RWPE1 (cell line): ENCODE measurements at regions not wholly inside any gene's neighbourhood (a gene's known extent, or its start where the extent isn't known, plus 50 kb on each side); places are given as distances from the start of the nearest gene placed in this dataset.

Source experiments
- CTCF ChIA-PET: fragments of 350-600 bp; sonication (Branson Sonifier 250); formaldehyde crosslinking; extraction: SDS; loops from one replicate; lab custom pipeline; 2021; lab: Yijun Ruan, JAX
- POLR2A ChIA-PET: fragments of 400-600 bp; formaldehyde crosslinking; extraction: SDS; loops from one replicate; lab custom pipeline; 2020; ENCODE audit warnings: antibody characterized with exemption; ENCODE audit not compliant: low non-redundant PET; lab: Yijun Ruan, JAX
- DNase-seq: peaks from one replicate; pipeline ENCODE4 v3.0.0; 2012; ENCODE audit warnings: low spot score
- H3K27ac ChIP-seq: fragments of 450-650 bp; 2 replicates; pipeline ENCODE4 v1.5.1; 2017
- TF ChIP-seq, protein P1 (sequence below): fragments of 450-650 bp; conservative IDR thresholded peaks from 2 replicates; pipeline ENCODE4 v1.5.1; 2017; ENCODE audit warnings: low read depth, mild to moderate bottlenecking

DNA sequence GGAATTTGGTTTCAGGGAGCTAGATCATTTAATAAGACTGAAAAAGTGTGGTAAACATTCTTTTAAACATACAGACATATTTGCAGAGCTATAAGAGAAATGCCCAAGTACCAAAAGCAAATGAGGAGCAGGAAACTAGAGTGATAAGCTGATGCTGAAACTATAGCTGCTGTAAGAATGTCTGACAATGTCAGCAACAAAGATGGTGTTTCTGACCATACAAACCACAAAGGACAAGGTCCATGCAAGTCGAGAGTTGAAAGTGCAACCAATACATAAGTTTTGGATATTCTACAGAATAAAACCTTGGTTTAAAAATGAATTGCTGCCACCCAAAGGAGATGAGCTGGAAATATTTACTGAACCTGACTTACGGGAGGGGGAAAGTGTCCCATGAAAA, 610.2 kb downstream of the TBL1XR1 start:
- H3K27ac ChIP-seq, result no peak overlapping the region
- DNase-seq, result no peak
- ChIA-PET POLR2A (no interaction called here), CTCF (interaction anchor here (0.7 kb wide), 1 partner anchor 1292 kb away, joined by 3 read pairs; no protein-coding TSS in a partner anchor)
- TF ChIP-seq, protein P1, sequence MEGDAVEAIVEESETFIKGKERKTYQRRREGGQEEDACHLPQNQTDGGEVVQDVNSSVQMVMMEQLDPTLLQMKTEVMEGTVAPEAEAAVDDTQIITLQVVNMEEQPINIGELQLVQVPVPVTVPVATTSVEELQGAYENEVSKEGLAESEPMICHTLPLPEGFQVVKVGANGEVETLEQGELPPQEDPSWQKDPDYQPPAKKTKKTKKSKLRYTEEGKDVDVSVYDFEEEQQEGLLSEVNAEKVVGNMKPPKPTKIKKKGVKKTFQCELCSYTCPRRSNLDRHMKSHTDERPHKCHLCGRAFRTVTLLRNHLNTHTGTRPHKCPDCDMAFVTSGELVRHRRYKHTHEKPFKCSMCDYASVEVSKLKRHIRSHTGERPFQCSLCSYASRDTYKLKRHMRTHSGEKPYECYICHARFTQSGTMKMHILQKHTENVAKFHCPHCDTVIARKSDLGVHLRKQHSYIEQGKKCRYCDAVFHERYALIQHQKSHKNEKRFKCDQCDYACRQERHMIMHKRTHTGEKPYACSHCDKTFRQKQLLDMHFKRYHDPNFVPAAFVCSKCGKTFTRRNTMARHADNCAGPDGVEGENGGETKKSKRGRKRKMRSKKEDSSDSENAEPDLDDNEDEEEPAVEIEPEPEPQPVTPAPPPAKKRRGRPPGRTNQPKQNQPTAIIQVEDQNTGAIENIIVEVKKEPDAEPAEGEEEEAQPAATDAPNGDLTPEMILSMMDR, result no peak

DNA sequence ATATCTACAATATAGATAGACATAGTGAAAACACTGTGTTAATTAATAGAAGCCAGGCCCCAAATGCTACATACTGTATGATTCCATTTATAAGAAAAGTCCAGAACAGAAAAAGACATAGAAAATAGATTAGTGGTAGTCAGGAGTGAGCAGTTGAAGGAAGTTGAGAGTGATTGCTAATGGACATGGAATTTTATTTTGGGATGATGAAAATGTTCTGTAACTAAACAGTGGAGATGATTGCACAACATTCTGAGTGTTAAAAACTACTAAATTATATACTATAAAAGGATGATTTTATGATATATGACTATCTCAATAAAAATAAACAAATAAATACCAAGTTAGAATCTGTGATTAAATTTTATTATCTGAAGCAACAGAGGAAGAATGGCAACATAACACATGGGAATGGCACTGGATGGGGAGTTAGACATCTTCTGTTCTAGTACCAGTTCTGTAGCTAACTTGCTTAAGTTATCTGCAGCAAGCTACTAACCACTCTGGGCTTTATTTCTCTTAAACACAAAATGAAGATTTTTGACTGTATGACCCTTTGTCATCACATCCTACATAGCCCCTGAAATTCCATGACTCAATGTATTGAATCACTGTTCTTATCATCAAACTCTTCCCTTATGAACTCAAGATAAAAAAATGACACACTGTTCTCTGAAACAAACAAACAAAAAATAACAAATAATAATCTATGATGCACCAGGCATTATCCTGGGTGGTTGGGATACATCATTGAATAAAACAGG, 612.7 kb downstream of the TBL1XR1 start:
- H3K27ac ChIP-seq, result no peak overlapping the region
- DNase-seq, result no peak
- POLR2A ChIA-PET, result no interaction called here
- CTCF ChIA-PET, result no interaction called here
- TF ChIP-seq, protein P1, result no peak

DNA sequence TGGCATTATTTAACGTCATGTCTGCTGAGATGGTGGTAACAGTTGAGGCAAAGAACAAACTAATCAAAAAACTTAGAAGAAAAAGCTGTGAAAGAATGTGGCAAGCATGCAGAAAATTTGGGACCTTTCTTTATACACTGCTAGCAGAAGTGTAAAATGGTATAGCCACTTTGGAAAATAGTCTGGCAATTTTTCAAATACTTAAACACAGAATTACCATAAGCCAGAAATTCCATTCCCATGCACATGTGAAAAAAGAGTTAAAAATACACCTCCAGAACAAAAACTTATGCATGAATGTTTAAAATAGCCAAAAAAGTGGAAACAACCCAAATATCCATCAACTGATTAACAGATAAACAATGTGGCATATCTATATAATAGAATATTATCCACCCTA, 613.3 kb downstream of the TBL1XR1 start:
- DNase-seq, result no peak
- H3K27ac ChIP-seq, result no peak overlapping the region
- POLR2A ChIA-PET, result no interaction called here
- CTCF ChIA-PET, result no interaction called here
- TF ChIP-seq, protein P1, result no peak

DNA sequence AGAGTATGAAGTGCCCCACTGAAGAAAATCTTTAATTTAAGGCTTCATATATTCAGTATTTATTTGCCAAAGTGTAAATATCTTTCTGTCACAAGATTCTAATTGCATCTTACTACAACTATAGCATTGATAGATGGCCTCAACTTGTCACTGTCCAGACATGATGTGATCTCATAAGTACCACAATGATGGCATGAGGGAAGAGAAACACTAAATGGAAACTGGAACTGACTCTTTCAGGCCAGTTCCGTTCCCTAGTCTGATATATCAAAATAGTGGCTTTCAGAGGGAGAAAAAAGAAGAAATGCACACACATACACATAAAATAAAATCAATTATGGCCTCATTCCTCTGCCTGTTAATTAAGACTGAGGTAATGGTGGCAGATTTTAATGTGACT, 615.7 kb downstream of the TBL1XR1 start:
- POLR2A ChIA-PET, result no interaction called here
- TF ChIP-seq, protein P1, result no peak
- no peak overlapping the region for H3K27ac ChIP-seq
- CTCF ChIA-PET, result no interaction called here
- DNase-seq, result no peak

DNA sequence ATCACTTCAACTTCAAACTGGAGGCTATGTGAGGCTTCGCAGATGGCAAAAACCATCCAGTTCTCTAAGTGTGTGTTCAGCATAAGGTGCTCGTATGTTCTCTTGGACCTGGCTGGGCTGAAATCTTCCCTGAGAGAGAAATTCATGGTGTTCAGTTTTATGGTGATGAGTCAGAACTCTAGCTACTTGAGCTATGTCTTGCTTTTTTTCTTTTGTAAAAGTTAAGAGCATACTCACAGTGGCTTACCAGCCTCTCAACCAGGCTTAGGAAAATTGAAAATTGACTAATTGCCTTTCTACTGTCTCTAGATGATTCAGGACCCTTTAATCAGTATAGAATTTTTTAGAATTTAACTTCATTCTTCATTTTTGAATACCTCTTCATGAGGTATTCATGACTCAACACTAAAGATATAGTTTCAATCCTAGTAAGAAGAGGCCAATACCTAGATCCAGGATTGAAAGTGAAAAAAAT, 617.5 kb downstream of the TBL1XR1 start:
- CTCF ChIA-PET, result no interaction called here
- POLR2A ChIA-PET, result no interaction called here
- no peak for DNase-seq

DNA sequence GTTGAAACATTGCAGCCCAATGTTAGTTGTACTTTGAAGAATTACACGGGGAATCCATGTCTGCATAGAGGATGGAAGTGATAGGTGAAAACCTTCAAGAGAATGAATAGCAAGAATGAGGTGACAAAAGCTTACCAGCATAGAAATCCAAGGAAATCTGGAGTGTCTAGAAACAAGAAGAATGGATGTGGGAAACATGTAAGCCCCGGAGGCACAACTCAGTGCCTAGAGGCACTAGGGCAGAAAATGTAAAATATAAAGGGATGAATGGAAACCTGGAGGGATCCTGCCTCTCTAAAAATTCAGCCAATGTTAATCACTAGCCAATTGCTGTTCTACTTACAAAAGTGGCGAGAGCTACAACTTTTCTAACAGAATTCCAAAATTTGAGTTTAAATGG, 619.0 kb downstream of the TBL1XR1 start:
- no peak overlapping the region for H3K27ac ChIP-seq
- ChIA-PET CTCF (interaction anchor here (0.6 kb wide), 1 partner anchor 942 kb away, joined by 4 read pairs; no protein-coding TSS in a partner anchor), POLR2A (no interaction called here)
- TF ChIP-seq, protein P1, result no peak
- DNase-seq, result no peak

More for the DNA sequence above, 617.5 kb downstream of the TBL1XR1 start:
- H3K27ac ChIP-seq, result no peak overlapping the region
- TF ChIP-seq, protein P1, result no peak
